H1 (cell line): ENCODE measurements at regions not wholly inside any gene's neighbourhood (a gene's known extent, or its start where the extent isn't known, plus 50 kb on each side); places are given as distances from the start of the nearest gene placed in this dataset.

ENCODE experiments used
- ASH2L ChIP-seq: fragments of 200-600, 300-600 bp; sonication (generic); IDR thresholded peaks from one replicate; pipeline ENCODE4 v1.7.1; 2017; ENCODE audit warnings: low read length
- POLR2AphosphoS5 ChIP-seq: IDR thresholded peaks from 2 replicates; pipeline ENCODE4 v1.6.1; 2011; ENCODE audit warnings: low read depth, low read length
- RFX5 ChIP-seq: IDR thresholded peaks from 2 replicates; pipeline ENCODE4 v1.6.1; 2011; ENCODE audit warnings: low read depth, low read length, improper control_type of control experiment, borderline replicate concordance
- TF ChIP-seq, protein P1 (sequence below): fragments of 300-600 bp; sonication (generic); IDR thresholded peaks from 2 replicates; pipeline ENCODE4 v1.7.1; 2012; ENCODE audit warnings: low read length, moderate library complexity, mild to moderate bottlenecking, inconsistent platforms; ENCODE audit not compliant: insufficient replicate concordance

DNA sequence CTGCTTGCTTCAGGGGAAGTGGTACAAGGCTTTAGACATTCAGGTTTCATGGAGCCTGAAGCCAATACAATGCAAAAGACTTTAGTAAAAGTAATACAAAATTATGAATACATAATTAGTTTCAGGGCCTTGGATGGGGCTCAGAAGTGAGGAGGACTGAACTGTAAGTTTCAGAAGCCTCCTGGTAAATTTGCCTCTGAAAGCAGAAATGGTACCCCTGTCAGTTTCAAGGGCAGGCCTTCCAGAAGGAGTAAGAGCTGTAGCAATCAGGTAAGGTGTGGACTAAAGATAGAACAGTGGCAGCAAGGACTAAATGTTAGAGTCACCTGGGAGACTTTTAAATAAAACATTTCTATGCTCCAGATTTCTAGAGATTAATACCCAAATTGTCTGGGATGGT lies 402.5 kb upstream of the GOLIM4 start (continued):
- TF ChIP-seq, protein P1, sequence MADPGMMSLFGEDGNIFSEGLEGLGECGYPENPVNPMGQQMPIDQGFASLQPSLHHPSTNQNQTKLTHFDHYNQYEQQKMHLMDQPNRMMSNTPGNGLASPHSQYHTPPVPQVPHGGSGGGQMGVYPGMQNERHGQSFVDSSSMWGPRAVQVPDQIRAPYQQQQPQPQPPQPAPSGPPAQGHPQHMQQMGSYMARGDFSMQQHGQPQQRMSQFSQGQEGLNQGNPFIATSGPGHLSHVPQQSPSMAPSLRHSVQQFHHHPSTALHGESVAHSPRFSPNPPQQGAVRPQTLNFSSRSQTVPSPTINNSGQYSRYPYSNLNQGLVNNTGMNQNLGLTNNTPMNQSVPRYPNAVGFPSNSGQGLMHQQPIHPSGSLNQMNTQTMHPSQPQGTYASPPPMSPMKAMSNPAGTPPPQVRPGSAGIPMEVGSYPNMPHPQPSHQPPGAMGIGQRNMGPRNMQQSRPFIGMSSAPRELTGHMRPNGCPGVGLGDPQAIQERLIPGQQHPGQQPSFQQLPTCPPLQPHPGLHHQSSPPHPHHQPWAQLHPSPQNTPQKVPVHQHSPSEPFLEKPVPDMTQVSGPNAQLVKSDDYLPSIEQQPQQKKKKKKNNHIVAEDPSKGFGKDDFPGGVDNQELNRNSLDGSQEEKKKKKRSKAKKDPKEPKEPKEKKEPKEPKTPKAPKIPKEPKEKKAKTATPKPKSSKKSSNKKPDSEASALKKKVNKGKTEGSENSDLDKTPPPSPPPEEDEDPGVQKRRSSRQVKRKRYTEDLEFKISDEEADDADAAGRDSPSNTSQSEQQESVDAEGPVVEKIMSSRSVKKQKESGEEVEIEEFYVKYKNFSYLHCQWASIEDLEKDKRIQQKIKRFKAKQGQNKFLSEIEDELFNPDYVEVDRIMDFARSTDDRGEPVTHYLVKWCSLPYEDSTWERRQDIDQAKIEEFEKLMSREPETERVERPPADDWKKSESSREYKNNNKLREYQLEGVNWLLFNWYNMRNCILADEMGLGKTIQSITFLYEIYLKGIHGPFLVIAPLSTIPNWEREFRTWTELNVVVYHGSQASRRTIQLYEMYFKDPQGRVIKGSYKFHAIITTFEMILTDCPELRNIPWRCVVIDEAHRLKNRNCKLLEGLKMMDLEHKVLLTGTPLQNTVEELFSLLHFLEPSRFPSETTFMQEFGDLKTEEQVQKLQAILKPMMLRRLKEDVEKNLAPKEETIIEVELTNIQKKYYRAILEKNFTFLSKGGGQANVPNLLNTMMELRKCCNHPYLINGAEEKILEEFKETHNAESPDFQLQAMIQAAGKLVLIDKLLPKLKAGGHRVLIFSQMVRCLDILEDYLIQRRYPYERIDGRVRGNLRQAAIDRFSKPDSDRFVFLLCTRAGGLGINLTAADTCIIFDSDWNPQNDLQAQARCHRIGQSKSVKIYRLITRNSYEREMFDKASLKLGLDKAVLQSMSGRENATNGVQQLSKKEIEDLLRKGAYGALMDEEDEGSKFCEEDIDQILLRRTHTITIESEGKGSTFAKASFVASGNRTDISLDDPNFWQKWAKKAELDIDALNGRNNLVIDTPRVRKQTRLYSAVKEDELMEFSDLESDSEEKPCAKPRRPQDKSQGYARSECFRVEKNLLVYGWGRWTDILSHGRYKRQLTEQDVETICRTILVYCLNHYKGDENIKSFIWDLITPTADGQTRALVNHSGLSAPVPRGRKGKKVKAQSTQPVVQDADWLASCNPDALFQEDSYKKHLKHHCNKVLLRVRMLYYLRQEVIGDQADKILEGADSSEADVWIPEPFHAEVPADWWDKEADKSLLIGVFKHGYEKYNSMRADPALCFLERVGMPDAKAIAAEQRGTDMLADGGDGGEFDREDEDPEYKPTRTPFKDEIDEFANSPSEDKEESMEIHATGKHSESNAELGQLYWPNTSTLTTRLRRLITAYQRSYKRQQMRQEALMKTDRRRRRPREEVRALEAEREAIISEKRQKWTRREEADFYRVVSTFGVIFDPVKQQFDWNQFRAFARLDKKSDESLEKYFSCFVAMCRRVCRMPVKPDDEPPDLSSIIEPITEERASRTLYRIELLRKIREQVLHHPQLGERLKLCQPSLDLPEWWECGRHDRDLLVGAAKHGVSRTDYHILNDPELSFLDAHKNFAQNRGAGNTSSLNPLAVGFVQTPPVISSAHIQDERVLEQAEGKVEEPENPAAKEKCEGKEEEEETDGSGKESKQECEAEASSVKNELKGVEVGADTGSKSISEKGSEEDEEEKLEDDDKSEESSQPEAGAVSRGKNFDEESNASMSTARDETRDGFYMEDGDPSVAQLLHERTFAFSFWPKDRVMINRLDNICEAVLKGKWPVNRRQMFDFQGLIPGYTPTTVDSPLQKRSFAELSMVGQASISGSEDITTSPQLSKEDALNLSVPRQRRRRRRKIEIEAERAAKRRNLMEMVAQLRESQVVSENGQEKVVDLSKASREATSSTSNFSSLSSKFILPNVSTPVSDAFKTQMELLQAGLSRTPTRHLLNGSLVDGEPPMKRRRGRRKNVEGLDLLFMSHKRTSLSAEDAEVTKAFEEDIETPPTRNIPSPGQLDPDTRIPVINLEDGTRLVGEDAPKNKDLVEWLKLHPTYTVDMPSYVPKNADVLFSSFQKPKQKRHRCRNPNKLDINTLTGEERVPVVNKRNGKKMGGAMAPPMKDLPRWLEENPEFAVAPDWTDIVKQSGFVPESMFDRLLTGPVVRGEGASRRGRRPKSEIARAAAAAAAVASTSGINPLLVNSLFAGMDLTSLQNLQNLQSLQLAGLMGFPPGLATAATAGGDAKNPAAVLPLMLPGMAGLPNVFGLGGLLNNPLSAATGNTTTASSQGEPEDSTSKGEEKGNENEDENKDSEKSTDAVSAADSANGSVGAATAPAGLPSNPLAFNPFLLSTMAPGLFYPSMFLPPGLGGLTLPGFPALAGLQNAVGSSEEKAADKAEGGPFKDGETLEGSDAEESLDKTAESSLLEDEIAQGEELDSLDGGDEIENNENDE = no peak
- TF ChIP-seq ASH2L (no peak), POLR2AphosphoS5 (no peak), RFX5 (no peak)
